KMS-11 (cell line): ENCODE measurements at regions not wholly inside any gene's neighbourhood (a gene's known extent, or its start where the extent isn't known, plus 50 kb on each side); places are given as distances from the start of the nearest gene placed in this dataset.

Experiments
- H2AFZ ChIP-seq: fragments of 200-600 bp; sonication (generic); 2 replicates; pipeline ENCODE4 v1.6.1; 2016; ENCODE audit warnings: antibody characterized with exemption, mixed run types, low read depth
- H3K27ac ChIP-seq: fragments of 200-600 bp; sonication (generic); 2 replicates; pipeline ENCODE4 v1.6.1; 2016; ENCODE audit warnings: mild to moderate bottlenecking, mixed run types
- H3K27me3 ChIP-seq: fragments of 200-600 bp; sonication (generic); 2 replicates; pipeline ENCODE4 v1.6.1; 2017; ENCODE audit warnings: mild to moderate bottlenecking, low read depth, mixed run types, moderate library complexity; ENCODE audit not compliant: insufficient read depth
- H3K36me3 ChIP-seq: fragments of 200-600 bp; sonication (generic); 2 replicates; pipeline ENCODE4 v1.6.1; 2017; ENCODE audit warnings: mild to moderate bottlenecking, mixed run types; ENCODE audit not compliant: insufficient read depth
- H3K4me1 ChIP-seq: fragments of 200-600 bp; sonication (generic); 2 replicates; pipeline ENCODE4 v1.6.1; 2016; ENCODE audit warnings: mild to moderate bottlenecking, low read depth, mixed run types; ENCODE audit not compliant: poor library complexity, severe bottlenecking
- H3K4me2 ChIP-seq: fragments of 200-600 bp; sonication (generic); 2 replicates; pipeline ENCODE4 v1.7.0; 2016; ENCODE audit warnings: mild to moderate bottlenecking, mixed run types
- H3K4me3 ChIP-seq: fragments of 200-600 bp; sonication (generic); IDR thresholded peaks from 2 replicates; pipeline ENCODE4 v1.6.1; 2017; ENCODE audit warnings: low read depth, low read length, mixed read lengths; ENCODE audit not compliant: insufficient read depth
- H3K79me2 ChIP-seq: fragments of 200-600 bp; sonication (generic); 2 replicates; pipeline ENCODE4 v1.6.1; 2016; ENCODE audit warnings: low read depth, mixed run types; ENCODE audit not compliant: insufficient read depth
- H3K9ac ChIP-seq: fragments of 200-600 bp; sonication (generic); 2 replicates; pipeline ENCODE4 v1.6.1; 2016; ENCODE audit warnings: mild to moderate bottlenecking, mixed run types
- H4K20me1 ChIP-seq: fragments of 200-600 bp; sonication (generic); 2 replicates; pipeline ENCODE4 v1.6.1; 2016; ENCODE audit warnings: mild to moderate bottlenecking, mixed run types; ENCODE audit not compliant: insufficient read depth
- CTCF ChIP-seq: fragments of 200-600 bp; sonication (generic); conservative IDR thresholded peaks from 2 replicates; pipeline ENCODE4 v1.6.1; 2017; ENCODE audit warnings: low read depth, mild to moderate bottlenecking, antibody characterized with exemption, low read length, moderate library complexity, mixed read lengths

- Histone ChIP-seq H3K9ac (no peak overlapping the region), H3K79me2 (no peaks in the 10 kb centered on the region), H4K20me1 (no peaks in the 10 kb centered on the region), H3K27ac (no peak overlapping the region), H3K4me1 (peaks cover 9% of the 10 kb centered on the region), H3K36me3 (no peaks in the 10 kb centered on the region), H3K4me2 (no peak overlapping the region), H3K4me3 (no peak overlapping the region), H3K27me3 (no peaks in the 10 kb centered on the region), H2AFZ (no peak overlapping the region)
- no peak for TF ChIP-seq CTCF
These were observed 90.0 kb upstream of the IFNGR1 start for GRCh38 chr6:137309078-137309762.

- no peak overlapping the region for H3K27ac ChIP-seq
- H3K79me2 ChIP-seq = no peaks in the 10 kb centered on the region
- H3K27me3 ChIP-seq = no peaks in the 10 kb centered on the region
- H3K4me3 ChIP-seq = no peak overlapping the region
- H3K36me3 ChIP-seq = no peaks in the 10 kb centered on the region
- H3K9ac ChIP-seq = no peak overlapping the region
- no peak for TF ChIP-seq CTCF
- no peak overlapping the region for H3K4me2 ChIP-seq
- peaks cover 3% of the 10 kb centered on the region for H3K4me1 ChIP-seq
- no peak overlapping the region for H2AFZ ChIP-seq
- H4K20me1 ChIP-seq = no peaks in the 10 kb centered on the region
These were observed 88.1 kb upstream of the IFNGR1 start for GRCh38 chr6:137307163-137307854.

GRCh38 chr6:137305691-137306090 is 86.5 kb upstream of the IFNGR1 start:
- Histone ChIP-seq H3K4me2 (no peak overlapping the region), H3K27ac (no peak overlapping the region), H3K27me3 (no peaks in the 10 kb centered on the region), H3K79me2 (no peaks in the 10 kb centered on the region), H3K36me3 (no peaks in the 10 kb centered on the region), H4K20me1 (no peaks in the 10 kb centered on the region), H3K4me1 (peaks cover 3% of the 10 kb centered on the region), H2AFZ (no peak overlapping the region), H3K9ac (no peak overlapping the region), H3K4me3 (no peak overlapping the region)
- no peak for TF ChIP-seq CTCF

GRCh38 chr6:137304020-137304780 is 85.0 kb upstream of the IFNGR1 start:
- Histone ChIP-seq H3K27me3 (no peaks in the 10 kb centered on the region), H3K9ac (no peak overlapping the region), H3K4me2 (no peak overlapping the region), H2AFZ (no peak overlapping the region), H3K79me2 (no peaks in the 10 kb centered on the region), H3K27ac (no peak overlapping the region), H3K36me3 (no peaks in the 10 kb centered on the region), H4K20me1 (no peaks in the 10 kb centered on the region), H3K4me1 (peaks cover 3% of the 10 kb centered on the region), H3K4me3 (no peak overlapping the region)
- TF ChIP-seq CTCF = no peak
